ENCODE measurements at regions not wholly inside any gene's neighbourhood (a gene's known extent, or its start where the extent isn't known, plus 50 kb on each side); places are given as distances from the start of the nearest gene placed in this dataset.

DNA sequence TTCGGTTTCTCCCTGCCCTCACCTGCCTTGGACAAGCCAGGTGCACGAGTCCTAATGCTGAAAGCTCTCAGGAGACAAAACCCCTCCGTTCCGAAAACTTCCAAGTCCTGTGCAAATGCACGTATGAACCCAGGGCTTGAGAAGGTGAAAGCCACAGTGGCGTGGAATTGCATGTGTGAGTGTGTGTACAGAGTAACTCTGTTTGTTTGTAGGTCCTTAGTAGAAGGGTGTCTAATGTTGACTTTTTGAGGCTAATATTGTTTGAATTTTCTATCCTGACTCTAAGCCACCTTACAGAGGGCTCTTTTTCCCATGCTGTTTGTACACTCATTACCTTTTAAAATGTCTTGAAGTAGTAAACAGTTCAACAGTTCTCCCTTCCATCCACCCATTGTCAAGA lies 129.1 kb downstream of the FOXA2 start:
- Histone ChIP-seq H3K9me3 (replicated peaks in 1 of 2; ENCODE audit: control insufficient read depth in 1 of 2, insufficient read depth in 1 of 2, low read length in 2 of 2) (no peaks in the 10 kb centered on the region), H3K79me2 (ENCODE audit: insufficient read depth, low read length) (no peaks in the 10 kb centered on the region), H3K4me1 (ENCODE audit: control insufficient read depth in 1 of 2, insufficient read depth in 2 of 2, low read length in 2 of 2) (no peaks in the 10 kb centered on the region), H3K9ac (ENCODE audit: insufficient read depth, low read length, poor library complexity, severe bottlenecking) (no peak overlapping the region), H4K20me1 (ENCODE audit: insufficient read depth, low read length) (no peaks in the 10 kb centered on the region), H3K4me2 (replicated peaks; ENCODE audit: extremely low read depth, low read length, poor library complexity, severe bottlenecking) (no peak overlapping the region), H2AFZ (ENCODE audit: insufficient read depth, low read depth, low read length, poor library complexity, severe bottlenecking) (no peak overlapping the region), H3K4me3 (replicated peaks in 1 of 3; ENCODE audit: low read depth in 2 of 3, low read length in 3 of 3) (no peak overlapping the region), H3K27ac (ENCODE audit: low read depth in 1 of 2, low read length in 2 of 2) (no peak overlapping the region), H3K36me3 (replicated peaks in 1 of 2; ENCODE audit: control insufficient read depth in 1 of 2, insufficient read depth in 2 of 2, low read length in 2 of 2) (no peaks in the 10 kb centered on the region), H3K27me3 (ENCODE audit: control insufficient read depth in 2 of 2, insufficient read depth in 2 of 2, low read length in 2 of 2) (peaks cover 0 to 2% of the 10 kb centered on the region in 2 donors)
- DNase-seq: no peak
- TF ChIP-seq CTCF (IDR thresholded peaks at IDR 0.05): no peak
- no peak overlapping the region for H3K27ac Mint-ChIP-seq
- WGBS (ENCODE audit: insufficient coverage): 93% methylated on average over 6 of the region's 6 CpGs
- intact Hi-C loops (cut with micrococcal nuclease): no loop called here
- H3K36me3 Mint-ChIP-seq: no peaks in the 10 kb centered on the region
- no peaks in the 10 kb centered on the region for H3K9me3 Mint-ChIP-seq
- no peaks in the 10 kb centered on the region for H3K4me1 Mint-ChIP-seq
- H3K27me3 Mint-ChIP-seq (ENCODE audit: low read depth in 3 of 3): peaks cover 2 to 9% (median 5%) of the 10 kb centered on the region in 3 donors
- no peak overlapping the region for H3K4me3 Mint-ChIP-seq

- peak; percentile 34 for TF ChIP-seq CTCF (IDR thresholded peaks at IDR 0.05)
- no peak overlapping the region for H3K4me3 ChIP-seq (replicated peaks in 1 of 3; ENCODE audit: low read depth in 2 of 3, low read length in 3 of 3)
- no peaks in the 10 kb centered on the region for H3K36me3 Mint-ChIP-seq
- no peaks in the 10 kb centered on the region for H3K9me3 ChIP-seq (replicated peaks in 1 of 2; ENCODE audit: control insufficient read depth in 1 of 2, insufficient read depth in 1 of 2, low read length in 2 of 2)
- H3K36me3 ChIP-seq (replicated peaks in 1 of 2; ENCODE audit: control insufficient read depth in 1 of 2, insufficient read depth in 2 of 2, low read length in 2 of 2): no peaks in the 10 kb centered on the region
- H3K79me2 ChIP-seq (ENCODE audit: insufficient read depth, low read length): no peaks in the 10 kb centered on the region
- H4K20me1 ChIP-seq (ENCODE audit: insufficient read depth, low read length): no peaks in the 10 kb centered on the region
- no CpG with 5 or more reads among the region's 12 CpGs for WGBS (ENCODE audit: insufficient coverage)
- no peak for DNase-seq
- intact Hi-C loops (cut with micrococcal nuclease): no loop called here
- no peak overlapping the region for H3K4me2 ChIP-seq (replicated peaks; ENCODE audit: extremely low read depth, low read length, poor library complexity, severe bottlenecking)
- H3K4me1 Mint-ChIP-seq: peaks cover 7% of the 10 kb centered on the region
- no peak overlapping the region for H3K4me3 Mint-ChIP-seq
- H3K27me3 Mint-ChIP-seq (ENCODE audit: low read depth in 3 of 3): peaks cover 2 to 12% (median 5%) of the 10 kb centered on the region in 3 donors
- peaks cover 0 to 2% of the 10 kb centered on the region in 2 donors for H3K27me3 ChIP-seq (ENCODE audit: control insufficient read depth in 2 of 2, insufficient read depth in 2 of 2, low read length in 2 of 2)
- no peak overlapping the region for H3K27ac ChIP-seq (ENCODE audit: low read depth in 1 of 2, low read length in 2 of 2)
- H3K9ac ChIP-seq (ENCODE audit: insufficient read depth, low read length, poor library complexity, severe bottlenecking): no peak overlapping the region
- H2AFZ ChIP-seq (ENCODE audit: insufficient read depth, low read depth, low read length, poor library complexity, severe bottlenecking): no peak overlapping the region
- no peak overlapping the region for H3K27ac Mint-ChIP-seq
- peaks cover 4 to 5% of the 10 kb centered on the region in 2 donors for H3K4me1 ChIP-seq (ENCODE audit: control insufficient read depth in 1 of 2, insufficient read depth in 2 of 2, low read length in 2 of 2)
- H3K9me3 Mint-ChIP-seq: no peaks in the 10 kb centered on the region
Measured at GRCh38 chr20:22453244-22454080, 130.9 kb downstream of the FOXA2 start.

Data from CD14-positive monocyte (primary cell).